ENCODE measurements at regions not wholly inside any gene's neighbourhood (a gene's known extent, or its start where the extent isn't known, plus 50 kb on each side); places are given as distances from the start of the nearest gene placed in this dataset.

DNA sequence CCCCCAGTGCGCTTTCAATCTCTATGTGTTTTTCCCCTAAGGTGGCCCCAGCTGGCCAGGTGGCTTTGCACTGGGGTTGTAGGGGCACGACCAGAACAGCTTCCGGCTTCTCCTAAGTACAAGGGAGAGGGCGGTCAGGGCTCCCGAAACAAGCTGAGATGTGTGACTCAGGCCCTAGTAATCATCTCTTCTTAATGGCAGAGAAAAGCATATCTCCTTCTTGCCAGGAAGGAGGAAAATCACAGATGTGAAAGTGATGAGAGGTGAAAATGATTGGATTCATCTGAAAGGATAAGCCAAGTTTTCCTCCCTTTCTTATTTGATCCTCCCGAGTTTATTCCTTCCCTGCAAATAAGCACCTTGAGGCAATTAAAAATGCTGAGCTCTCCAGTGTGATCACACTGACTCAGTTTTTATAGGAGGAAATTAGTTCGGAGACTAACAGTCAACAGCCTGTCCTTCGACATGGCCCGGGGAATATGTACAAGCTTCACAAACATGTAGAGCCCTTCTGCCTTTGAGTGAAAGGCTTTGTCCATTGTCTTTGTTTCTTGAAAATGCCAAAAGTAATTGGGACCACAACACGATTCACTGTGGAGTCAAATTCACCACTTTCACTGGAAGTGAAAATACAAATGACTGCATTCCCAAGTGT, 514.8 kb downstream of the PSAT1 start:
- H3K4me2 ChIP-seq (ENCODE audit: insufficient read depth in 1 of 2, low read depth in 2 of 2, low read length in 2 of 2): no peak overlapping the region
- no peak overlapping the region for H3K14ac ChIP-seq (ENCODE audit: insufficient read length)
- no peak overlapping the region for H2BK20ac ChIP-seq (ENCODE audit: low read length)
- H3K9ac ChIP-seq (replicated peaks in 1 of 4; ENCODE audit: extremely low read depth in 1 of 4, low read depth in 3 of 4, low read length in 3 of 4): no peak overlapping the region
- H4K20me1 ChIP-seq (replicated peaks in 1 of 2; ENCODE audit: control insufficient read depth in 1 of 2, insufficient read depth in 2 of 2, low read length in 2 of 2): no peaks in the 10 kb centered on the region
- H2AK5ac ChIP-seq (ENCODE audit: low read depth, low read length): no peak overlapping the region
- H3K27ac ChIP-seq (ENCODE audit: low read depth, low read length): no peak overlapping the region
- H3K4me3 ChIP-seq (ENCODE audit: extremely low read depth in 1 of 4, insufficient read depth in 2 of 4, low read depth in 3 of 4, low read length in 4 of 4): no peak overlapping the region
- DNase-seq (ENCODE audit: low read depth in 1 of 2, low spot score in 2 of 2) (no peak), FAIRE-seq (no peak)
- CTCF ChIA-PET (ENCODE audit: partially characterized antibody): interaction anchor here (0.6 to 5.9 kb wide), 5 partner anchors 10 to 450 kb away, joined by 3 to 34 read pairs (median 3); no protein-coding TSS in a partner anchor
- peak overlapping the region; percentile 16; the same call in 1 of the 2 replicates for H2AFZ ChIP-seq (ENCODE audit: low read length)
- H4K8ac ChIP-seq (ENCODE audit: extremely low read depth, insufficient read depth, low read length): no peak overlapping the region
- 84% methylated on average over 10 of the region's 10 CpGs; no CpG with 5 or more reads in 1 of the 2 experiments for WGBS, 2 experiments (ENCODE audit: extremely low coverage in 1 of 2, insufficient coverage in 1 of 2, insufficient read length in 1 of 2, insufficient replicate concordance in 2 of 2, low coverage in 1 of 2, low lambda C conversion rate in 2 of 2, missing lambda C conversion rate in 1 of 2)
- no peaks in the 10 kb centered on the region for H3K36me3 ChIP-seq (ENCODE audit: control insufficient read depth in 2 of 4, insufficient read depth in 4 of 4, low read length in 3 of 4)
- no peaks in the 10 kb centered on the region for H3K79me1 ChIP-seq (ENCODE audit: low read depth, low read length)
- H3K4me1 ChIP-seq (replicated peaks in 1 of 4; ENCODE audit: control insufficient read depth in 3 of 4, insufficient read depth in 4 of 4, low read length in 3 of 4): peaks cover 0 to 4% (median 0%) of the 10 kb centered on the region in 4 experiments; a peak in 1 of 7 replicates
- no peaks in the 10 kb centered on the region for H3K79me2 ChIP-seq (ENCODE audit: control insufficient read depth in 1 of 2, insufficient read depth in 2 of 2, low read length in 2 of 2)
- H2BK12ac ChIP-seq (ENCODE audit: low read depth, low read length): no peak overlapping the region
- no peak overlapping the region for H4K91ac ChIP-seq (replicated peaks; ENCODE audit: insufficient read length, low read length)
- no peak overlapping the region for H3K56ac ChIP-seq (replicated peaks; ENCODE audit: insufficient read length, low read depth, low read length)
- H3K4ac ChIP-seq (replicated peaks; ENCODE audit: insufficient read length, low read depth, low read length): no peak overlapping the region
- H3K27me3 ChIP-seq (replicated peaks in 1 of 4; ENCODE audit: control insufficient read depth in 3 of 4, extremely low read depth in 1 of 4, insufficient read depth in 3 of 4, low read length in 3 of 4): no peaks in the 10 kb centered on the region
- no peaks in the 10 kb centered on the region for H3K23me2 ChIP-seq (ENCODE audit: low read depth, low read length)
- no peaks in the 10 kb centered on the region for H3K9me3 ChIP-seq (ENCODE audit: insufficient read depth in 2 of 2, low read depth in 1 of 2, low read length in 1 of 2)
- POLR2A ChIA-PET (ENCODE audit: partially characterized antibody): no interaction called here
- TF ChIP-seq SP2 (IDR thresholded peaks at IDR 0.05; ENCODE audit: low read length): no peak
- TF ChIP-seq KDM5A (IDR thresholded peaks at IDR 0.05; ENCODE audit: low read length): no peak
- TF ChIP-seq, protein P1, sequence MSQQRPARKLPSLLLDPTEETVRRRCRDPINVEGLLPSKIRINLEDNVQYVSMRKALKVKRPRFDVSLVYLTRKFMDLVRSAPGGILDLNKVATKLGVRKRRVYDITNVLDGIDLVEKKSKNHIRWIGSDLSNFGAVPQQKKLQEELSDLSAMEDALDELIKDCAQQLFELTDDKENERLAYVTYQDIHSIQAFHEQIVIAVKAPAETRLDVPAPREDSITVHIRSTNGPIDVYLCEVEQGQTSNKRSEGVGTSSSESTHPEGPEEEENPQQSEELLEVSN (IDR thresholded peaks at IDR 0.05): no peak
- no peak for TF ChIP-seq YY1 (IDR thresholded peaks at IDR 0.05; ENCODE audit: low read depth, low read length)
- TF ChIP-seq SUZ12 (IDR thresholded peaks at IDR 0.05; ENCODE audit: low read length): no peak
- TF ChIP-seq JUN (IDR thresholded peaks at IDR 0.05; ENCODE audit: low read depth, low read length): no peak
- no peak for TF ChIP-seq FOSL1 (IDR thresholded peaks at IDR 0.05; ENCODE audit: insufficient read depth, low read depth, low read length)
- TF ChIP-seq, protein P2, sequence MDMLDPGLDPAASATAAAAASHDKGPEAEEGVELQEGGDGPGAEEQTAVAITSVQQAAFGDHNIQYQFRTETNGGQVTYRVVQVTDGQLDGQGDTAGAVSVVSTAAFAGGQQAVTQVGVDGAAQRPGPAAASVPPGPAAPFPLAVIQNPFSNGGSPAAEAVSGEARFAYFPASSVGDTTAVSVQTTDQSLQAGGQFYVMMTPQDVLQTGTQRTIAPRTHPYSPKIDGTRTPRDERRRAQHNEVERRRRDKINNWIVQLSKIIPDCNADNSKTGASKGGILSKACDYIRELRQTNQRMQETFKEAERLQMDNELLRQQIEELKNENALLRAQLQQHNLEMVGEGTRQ (IDR thresholded peaks at IDR 0.05; ENCODE audit: low read length): no peak
- no peak for TF ChIP-seq SRF (IDR thresholded peaks at IDR 0.05; ENCODE audit: low read depth, low read length)
- no peak for TF ChIP-seq RBBP5 (IDR thresholded peaks at IDR 0.05; ENCODE audit: borderline replicate concordance, low read depth, low read length)
- TF ChIP-seq MAFK (IDR thresholded peaks at IDR 0.05; ENCODE audit: low read depth, low read length): no peak
- no peak overlapping the region for H3K23ac ChIP-seq (ENCODE audit: insufficient read length)
- H3K18ac ChIP-seq (ENCODE audit: extremely low read depth, low read length): no peak overlapping the region
- H2BK120ac ChIP-seq (replicated peaks; ENCODE audit: low read depth, low read length): no peak overlapping the region
- H4K5ac ChIP-seq (ENCODE audit: insufficient read length, low read depth, low read length): no peak overlapping the region
- H2BK15ac ChIP-seq (ENCODE audit: low read length): no peak overlapping the region
- no peak overlapping the region for H2BK5ac ChIP-seq (ENCODE audit: low read depth, low read length)
